OCI-LY3 (cell line): ENCODE measurements at regions not wholly inside any gene's neighbourhood (a gene's known extent, or its start where the extent isn't known, plus 50 kb on each side); places are given as distances from the start of the nearest gene placed in this dataset.

Source experiments
- H2AFZ ChIP-seq: fragments of 200-600, 300-600 bp; shearing (Covaris generic); 2 replicates; pipeline ENCODE4 v1.6.0; 2014; ENCODE audit warnings: antibody characterized with exemption, low read depth, low read length
- H3K27ac ChIP-seq: fragments of 200-600, 300-600 bp; sonication (generic); 2 replicates; pipeline ENCODE4 v1.5.1; 2014; ENCODE audit warnings: mild to moderate bottlenecking, low read length, moderate library complexity, mixed read lengths
- H3K27me3 ChIP-seq: fragments of 200-600, 300-600 bp; sonication (generic); 2 replicates; pipeline ENCODE4 v1.6.1; 2014; ENCODE audit warnings: low read depth, low read length, mixed read lengths
- H3K36me3 ChIP-seq: fragments of 200-600, 300-600 bp; sonication (generic); replicated peaks from 2 replicates; pipeline ENCODE3; 2014; ENCODE audit warnings: low read depth, low read length, mixed read lengths
- H3K4me1 ChIP-seq: fragments of 300-600, 200-600 bp; sonication (generic); 2 replicates; pipeline ENCODE4 v1.6.1; 2014; ENCODE audit warnings: low read length, mixed read lengths
- H3K4me2 ChIP-seq: fragments of 200-600, 300-600 bp; sonication (generic); 2 replicates; pipeline ENCODE4 v1.6.1; 2014; ENCODE audit warnings: low read length, mixed read lengths
- H3K4me3 ChIP-seq: fragments of 300-600, 200-600 bp; sonication (generic); 2 replicates; pipeline ENCODE4 v1.5.1; 2014; ENCODE audit warnings: antibody characterized with exemption, mild to moderate bottlenecking, low read length, moderate library complexity
- H3K79me2 ChIP-seq: fragments of 300-600, 200-600 bp; shearing (Covaris generic); 2 replicates; pipeline ENCODE4 v1.6.1; 2014; ENCODE audit warnings: mild to moderate bottlenecking, low read length, mixed read lengths
- H3K9ac ChIP-seq: fragments of 300-600, 200-600 bp; shearing (Covaris generic); 2 replicates; pipeline ENCODE4 v1.6.0; 2014; ENCODE audit warnings: mild to moderate bottlenecking, low read length, moderate library complexity
- H3K9me3 ChIP-seq: fragments of 200-600, 300-600 bp; shearing (Covaris generic); 2 replicates; pipeline ENCODE4 v1.6.1; 2014; ENCODE audit warnings: low read length, mixed read lengths; ENCODE audit not compliant: insufficient read depth
- H4K20me1 ChIP-seq: fragments of 200-600, 300-600 bp; sonication (generic); 2 replicates; pipeline ENCODE4 v1.6.1; 2016; ENCODE audit warnings: low read length, mixed read lengths; ENCODE audit not compliant: insufficient read depth
- EZH2phosphoT487 ChIP-seq: fragments of 200-600 bp; shearing (Covaris generic); IDR thresholded peaks from 2 replicates; pipeline ENCODE4 v1.6.1; 2018; ENCODE audit warnings: antibody characterized with exemption, mixed run types, low read depth
- TF ChIP-seq, protein P1 (sequence below): fragments of 200-600, 300-600 bp; sonication (generic); IDR thresholded peaks from 2 replicates; pipeline ENCODE4 v1.5.1; 2014; ENCODE audit warnings: antibody characterized with exemption, low read length, low read depth

DNA sequence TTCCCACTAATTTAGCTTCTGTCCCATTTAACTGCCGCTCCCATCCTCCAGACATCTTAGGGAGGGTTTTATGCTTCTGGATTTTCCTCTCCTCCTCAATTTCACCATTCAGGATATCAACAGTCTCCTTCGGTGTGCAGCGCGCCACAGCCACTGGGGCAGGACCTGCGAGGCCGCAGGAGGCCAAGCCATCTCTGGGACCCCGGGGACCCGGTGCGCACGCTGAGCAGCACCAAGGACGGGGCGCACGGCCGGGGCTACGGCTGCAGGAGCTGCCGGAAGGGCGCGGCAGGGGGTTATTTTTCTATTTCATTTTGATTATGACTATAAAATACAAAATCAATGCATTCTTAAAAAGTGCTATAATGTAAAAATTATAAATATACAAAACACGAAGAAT is 1238.4 kb upstream of the NCAM2 start:
- H3K4me1 ChIP-seq = no peaks in the 10 kb centered on the region
- H3K36me3 ChIP-seq = no peaks in the 10 kb centered on the region
- no peaks in the 10 kb centered on the region for H3K79me2 ChIP-seq
- no peak overlapping the region for H2AFZ ChIP-seq
- TF ChIP-seq, protein P1, sequence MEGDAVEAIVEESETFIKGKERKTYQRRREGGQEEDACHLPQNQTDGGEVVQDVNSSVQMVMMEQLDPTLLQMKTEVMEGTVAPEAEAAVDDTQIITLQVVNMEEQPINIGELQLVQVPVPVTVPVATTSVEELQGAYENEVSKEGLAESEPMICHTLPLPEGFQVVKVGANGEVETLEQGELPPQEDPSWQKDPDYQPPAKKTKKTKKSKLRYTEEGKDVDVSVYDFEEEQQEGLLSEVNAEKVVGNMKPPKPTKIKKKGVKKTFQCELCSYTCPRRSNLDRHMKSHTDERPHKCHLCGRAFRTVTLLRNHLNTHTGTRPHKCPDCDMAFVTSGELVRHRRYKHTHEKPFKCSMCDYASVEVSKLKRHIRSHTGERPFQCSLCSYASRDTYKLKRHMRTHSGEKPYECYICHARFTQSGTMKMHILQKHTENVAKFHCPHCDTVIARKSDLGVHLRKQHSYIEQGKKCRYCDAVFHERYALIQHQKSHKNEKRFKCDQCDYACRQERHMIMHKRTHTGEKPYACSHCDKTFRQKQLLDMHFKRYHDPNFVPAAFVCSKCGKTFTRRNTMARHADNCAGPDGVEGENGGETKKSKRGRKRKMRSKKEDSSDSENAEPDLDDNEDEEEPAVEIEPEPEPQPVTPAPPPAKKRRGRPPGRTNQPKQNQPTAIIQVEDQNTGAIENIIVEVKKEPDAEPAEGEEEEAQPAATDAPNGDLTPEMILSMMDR = no peak
- TF ChIP-seq EZH2phosphoT487 = no peak
- H3K4me2 ChIP-seq = no peak overlapping the region
- no peaks in the 10 kb centered on the region for H3K9me3 ChIP-seq
- no peak overlapping the region for H3K27ac ChIP-seq
- H3K27me3 ChIP-seq = no peaks in the 10 kb centered on the region
- H3K9ac ChIP-seq = no peak overlapping the region
- no peaks in the 10 kb centered on the region for H4K20me1 ChIP-seq
- H3K4me3 ChIP-seq = no peak overlapping the region

DNA sequence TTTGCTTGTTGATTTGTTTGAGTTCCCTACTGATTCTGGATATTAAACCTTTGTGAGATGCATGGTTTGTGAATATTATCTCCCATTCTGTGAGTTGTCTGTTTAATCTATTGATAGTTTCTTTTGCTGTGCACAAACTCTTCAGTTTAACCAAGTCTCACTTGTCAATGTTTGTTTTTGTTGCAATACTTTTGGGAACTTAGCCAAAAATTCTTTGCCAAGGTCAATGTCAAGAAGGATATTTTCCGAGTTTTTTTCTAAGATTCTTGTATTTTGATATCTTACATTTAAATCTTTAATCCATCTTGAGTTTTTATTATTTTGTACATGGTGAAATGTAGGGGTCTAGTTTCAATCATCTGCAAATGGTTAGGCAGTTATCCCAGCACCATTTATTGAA is 1230.7 kb upstream of the NCAM2 start:
- Histone ChIP-seq H4K20me1 (no peaks in the 10 kb centered on the region), H3K27ac (no peak overlapping the region), H3K27me3 (no peaks in the 10 kb centered on the region), H3K4me2 (no peak overlapping the region), H3K9ac (no peak overlapping the region), H3K9me3 (no peaks in the 10 kb centered on the region), H3K4me1 (no peaks in the 10 kb centered on the region), H2AFZ (no peak overlapping the region), H3K79me2 (no peaks in the 10 kb centered on the region), H3K4me3 (no peak overlapping the region), H3K36me3 (no peaks in the 10 kb centered on the region)
- no peak for TF ChIP-seq EZH2phosphoT487
- TF ChIP-seq, protein P1 = no peak

DNA sequence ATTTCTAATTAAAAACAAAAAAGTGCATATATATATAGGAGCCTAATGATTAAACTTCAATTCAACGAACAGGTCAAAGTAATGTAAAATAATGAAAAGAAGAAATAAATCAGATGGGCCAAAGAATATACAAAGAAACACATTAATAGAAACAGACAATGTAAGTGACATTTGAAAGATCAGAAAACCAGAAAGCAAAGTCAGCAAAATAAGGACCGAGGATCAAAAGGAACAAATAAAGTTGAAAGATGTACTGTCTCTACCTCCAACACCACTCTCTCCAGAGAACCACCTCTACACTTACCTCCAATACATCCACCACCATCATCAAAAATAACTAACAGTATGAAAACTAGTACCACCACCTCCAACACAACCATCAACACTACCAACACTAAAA is 1226.3 kb upstream of the NCAM2 start:
- Histone ChIP-seq H3K4me2 (no peak overlapping the region), H3K4me1 (no peaks in the 10 kb centered on the region), H3K4me3 (no peak overlapping the region), H3K79me2 (no peaks in the 10 kb centered on the region), H2AFZ (no peak overlapping the region), H3K36me3 (no peaks in the 10 kb centered on the region), H4K20me1 (no peaks in the 10 kb centered on the region), H3K9ac (no peak overlapping the region), H3K9me3 (no peaks in the 10 kb centered on the region), H3K27me3 (no peaks in the 10 kb centered on the region), H3K27ac (no peak overlapping the region)
- TF ChIP-seq, protein P1 = no peak
- no peak for TF ChIP-seq EZH2phosphoT487

DNA sequence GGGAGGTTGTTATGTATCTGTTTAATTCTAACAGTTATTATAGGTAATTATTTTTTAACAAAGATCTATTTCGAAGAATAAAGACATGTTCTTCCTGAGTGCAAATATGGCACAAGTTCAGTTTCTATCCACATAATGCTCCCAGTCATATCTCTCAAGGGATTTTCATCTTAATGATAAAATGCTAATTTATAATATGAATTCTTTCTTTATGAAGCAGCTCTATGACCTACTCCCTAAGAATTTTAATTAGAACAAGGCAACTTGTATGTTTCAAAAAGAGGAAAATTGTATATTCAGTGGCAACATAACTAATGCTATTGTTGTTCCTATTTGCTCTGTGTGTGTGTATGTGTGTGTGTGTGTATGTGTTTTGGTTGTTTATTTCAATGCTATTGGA is 1222.1 kb upstream of the NCAM2 start:
- no peak overlapping the region for H2AFZ ChIP-seq
- no peaks in the 10 kb centered on the region for H3K79me2 ChIP-seq
- no peak overlapping the region for H3K4me3 ChIP-seq
- no peaks in the 10 kb centered on the region for H3K4me1 ChIP-seq
- no peak overlapping the region for H3K27ac ChIP-seq
- no peaks in the 10 kb centered on the region for H3K27me3 ChIP-seq
- H3K9me3 ChIP-seq = no peaks in the 10 kb centered on the region
- no peaks in the 10 kb centered on the region for H3K36me3 ChIP-seq
- H3K4me2 ChIP-seq = no peak overlapping the region
- no peak overlapping the region for H3K9ac ChIP-seq
- H4K20me1 ChIP-seq = no peaks in the 10 kb centered on the region
- TF ChIP-seq EZH2phosphoT487 = no peak
- TF ChIP-seq, protein P1 = no peak
